Esophagus muscularis mucosa (tissue), 3 donors: ENCODE measurements at regions not wholly inside any gene's neighbourhood (a gene's known extent, or its start where the extent isn't known, plus 50 kb on each side); places are given as distances from the start of the nearest gene placed in this dataset.

ENCODE experiments used
- POLR2A ChIP-seq: fragments of 450-650 bp; IDR thresholded peaks from one replicate; pipeline ENCODE4 v1.6.1; 2017; ENCODE audit warnings: antibody characterized with exemption, moderate library complexity, mild to moderate bottlenecking, low read depth
- TF ChIP-seq, protein P1 (sequence below), 3 experiments: fragments of 200-600 bp in 2 of 3; fragments of 450-650 bp in 1 of 3; sonication (generic) in 2 of 3; IDR thresholded peaks; one replicate each; pipeline ENCODE4 v1.5.1; 2017 to 2019; ENCODE audit warnings: antibody characterized with exemption in 3 of 3, mild to moderate bottlenecking in 2 of 3, moderate library complexity in 1 of 3

DNA sequence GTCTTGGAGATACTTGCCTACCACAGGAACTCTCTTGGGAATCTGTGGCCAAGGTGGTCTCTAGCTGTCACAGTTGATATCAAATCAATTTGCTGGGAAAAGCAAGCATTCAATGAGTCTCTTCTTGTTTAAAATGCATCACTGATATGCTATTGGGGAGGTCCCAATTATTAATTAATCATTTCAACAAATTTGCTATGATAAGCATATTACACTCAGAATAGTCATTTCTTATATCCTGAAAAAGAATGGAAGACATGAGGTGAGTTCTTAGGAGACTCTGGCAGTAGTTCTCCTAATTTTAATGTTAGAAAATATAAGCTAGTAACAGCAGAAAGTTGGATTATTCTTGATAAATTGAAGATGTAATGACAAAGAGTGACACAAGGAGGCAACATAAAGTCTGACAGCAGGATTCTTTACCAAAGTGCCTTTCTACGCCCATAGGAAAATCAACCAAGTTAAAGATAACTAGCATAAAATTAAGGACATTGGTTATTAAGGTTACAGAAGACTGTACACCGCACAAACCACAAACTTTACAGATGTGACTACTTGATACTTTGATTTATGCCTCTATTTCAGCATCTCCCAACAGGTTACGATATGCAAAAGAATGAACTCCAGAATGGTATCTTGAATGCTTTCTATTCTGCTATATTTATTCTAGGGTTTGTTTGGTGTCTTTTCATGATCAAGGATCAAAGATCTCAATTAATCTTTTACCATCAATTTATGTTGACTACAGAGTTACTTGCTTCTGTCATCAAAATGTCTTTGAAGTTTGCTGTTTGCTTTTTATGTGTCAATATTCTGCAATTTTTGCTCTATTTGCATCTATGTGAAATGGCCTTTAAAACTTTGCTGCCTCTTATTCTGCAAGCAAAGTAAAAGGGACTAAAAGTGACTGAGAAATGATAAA is 349.6 kb upstream of the CLEC14A start:
- TF ChIP-seq, protein P1, sequence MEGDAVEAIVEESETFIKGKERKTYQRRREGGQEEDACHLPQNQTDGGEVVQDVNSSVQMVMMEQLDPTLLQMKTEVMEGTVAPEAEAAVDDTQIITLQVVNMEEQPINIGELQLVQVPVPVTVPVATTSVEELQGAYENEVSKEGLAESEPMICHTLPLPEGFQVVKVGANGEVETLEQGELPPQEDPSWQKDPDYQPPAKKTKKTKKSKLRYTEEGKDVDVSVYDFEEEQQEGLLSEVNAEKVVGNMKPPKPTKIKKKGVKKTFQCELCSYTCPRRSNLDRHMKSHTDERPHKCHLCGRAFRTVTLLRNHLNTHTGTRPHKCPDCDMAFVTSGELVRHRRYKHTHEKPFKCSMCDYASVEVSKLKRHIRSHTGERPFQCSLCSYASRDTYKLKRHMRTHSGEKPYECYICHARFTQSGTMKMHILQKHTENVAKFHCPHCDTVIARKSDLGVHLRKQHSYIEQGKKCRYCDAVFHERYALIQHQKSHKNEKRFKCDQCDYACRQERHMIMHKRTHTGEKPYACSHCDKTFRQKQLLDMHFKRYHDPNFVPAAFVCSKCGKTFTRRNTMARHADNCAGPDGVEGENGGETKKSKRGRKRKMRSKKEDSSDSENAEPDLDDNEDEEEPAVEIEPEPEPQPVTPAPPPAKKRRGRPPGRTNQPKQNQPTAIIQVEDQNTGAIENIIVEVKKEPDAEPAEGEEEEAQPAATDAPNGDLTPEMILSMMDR (IDR thresholded peaks at IDR 0.05) = no peak
- TF ChIP-seq POLR2A = no peak
